Adipocyte (in vitro differentiated cells): ENCODE measurements at regions not wholly inside any gene's neighbourhood (a gene's known extent, or its start where the extent isn't known, plus 50 kb on each side); places are given as distances from the start of the nearest gene placed in this dataset.
"Not testable (repeated sequence)": the region's sequence is repeated elsewhere in the genome, so short reads cannot be mapped to it uniquely, and the experiment has no call there.

ENCODE experiments used
- DNase-seq: peaks from one replicate; pipeline ENCODE4 v3.0.0-alpha.2; 2015; ENCODE audit warnings: low read depth
- H3K27me3 ChIP-seq: replicated peaks from 2 replicates; pipeline ENCODE4 v1.7.0; 2013; ENCODE audit warnings: mild to moderate bottlenecking, low read length, moderate library complexity; ENCODE audit not compliant: control insufficient read depth, insufficient read depth
- H3K36me3 ChIP-seq: 2 replicates; pipeline ENCODE4 v1.7.0; 2013; ENCODE audit warnings: low read length, mild to moderate bottlenecking, moderate library complexity; ENCODE audit not compliant: control insufficient read depth, insufficient read depth, severe bottlenecking
- H3K4me1 ChIP-seq: 2 replicates; pipeline ENCODE4 v1.7.0; 2013; ENCODE audit warnings: mild to moderate bottlenecking, low read length, moderate library complexity; ENCODE audit not compliant: control insufficient read depth, insufficient read depth
- H3K4me3 ChIP-seq: 2 replicates; pipeline ENCODE4 v1.7.0; 2013; ENCODE audit warnings: mild to moderate bottlenecking, low read length, moderate library complexity
- H3K9ac ChIP-seq: 2 replicates; pipeline ENCODE4 v1.7.0; 2013; ENCODE audit warnings: mild to moderate bottlenecking, low read length, moderate library complexity
- H3K9me3 ChIP-seq: 2 replicates; pipeline ENCODE4 v1.7.0; 2013; ENCODE audit warnings: mild to moderate bottlenecking, low read length, moderate library complexity; ENCODE audit not compliant: control insufficient read depth

- no peak for DNase-seq
- Histone ChIP-seq H3K4me1 (no peaks in the 10 kb centered on the region), H3K4me3 (no peak overlapping the region), H3K36me3 (no peaks in the 10 kb centered on the region), H3K9ac (no peak overlapping the region), H3K27me3 (no peaks in the 10 kb centered on the region), H3K9me3 (no peaks in the 10 kb centered on the region)
Measured at GRCh38 chr6:51153109-51153508, 334.4 kb downstream of the TFAP2B start.

- H3K36me3 ChIP-seq: not testable (repeated sequence)
Measured at GRCh38 chr6:51154925-51155324, 336.3 kb downstream of the TFAP2B start.

GRCh38 chr6:51159260-51159659 lies 340.6 kb downstream of the TFAP2B start:
- not testable (repeated sequence) for H3K36me3 ChIP-seq, H3K9ac ChIP-seq, H3K27me3 ChIP-seq, H3K4me3 ChIP-seq, H3K4me1 ChIP-seq, H3K9me3 ChIP-seq, DNase-seq

More at GRCh38 chr6:51154925-51155324, 336.3 kb downstream of the TFAP2B start:
- not testable (repeated sequence) for H3K4me1 ChIP-seq, H3K9ac ChIP-seq, H3K9me3 ChIP-seq, H3K4me3 ChIP-seq, DNase-seq, H3K27me3 ChIP-seq

- Histone ChIP-seq H3K4me3 (no peak overlapping the region), H3K27me3 (no peaks in the 10 kb centered on the region), H3K36me3 (no peaks in the 10 kb centered on the region), H3K9ac (no peak overlapping the region), H3K9me3 (peaks cover 8% of the 10 kb centered on the region), H3K4me1 (no peaks in the 10 kb centered on the region)
- DNase-seq: no peak
Measured at GRCh38 chr6:51161752-51162151, 343.1 kb downstream of the TFAP2B start.

GRCh38 chr6:51163843-51164529 lies 345.3 kb downstream of the TFAP2B start:
- no peak overlapping the region for H3K4me3 ChIP-seq
- H3K4me1 ChIP-seq: no peaks in the 10 kb centered on the region
- no peaks in the 10 kb centered on the region for H3K36me3 ChIP-seq
- no peak overlapping the region for H3K9ac ChIP-seq
- no peak for DNase-seq
- H3K9me3 ChIP-seq: peaks cover 8% of the 10 kb centered on the region
- no peaks in the 10 kb centered on the region for H3K27me3 ChIP-seq

- no peaks in the 10 kb centered on the region for H3K36me3 ChIP-seq
- no peak overlapping the region for H3K9ac ChIP-seq
- H3K9me3 ChIP-seq: peaks cover 8% of the 10 kb centered on the region
- no peak for DNase-seq
- no peaks in the 10 kb centered on the region for H3K4me1 ChIP-seq
- no peaks in the 10 kb centered on the region for H3K27me3 ChIP-seq
- H3K4me3 ChIP-seq: no peak overlapping the region
Measured at GRCh38 chr6:51166914-51167313, 348.2 kb downstream of the TFAP2B start.

GRCh38 chr6:51167468-51167867 lies 348.8 kb downstream of the TFAP2B start:
- Histone ChIP-seq H3K27me3 (no peaks in the 10 kb centered on the region), H3K4me1 (no peaks in the 10 kb centered on the region), H3K4me3 (no peak overlapping the region), H3K9ac (no peak overlapping the region), H3K36me3 (no peaks in the 10 kb centered on the region), H3K9me3 (peaks cover 8% of the 10 kb centered on the region)
- no peak for DNase-seq

- no peaks in the 10 kb centered on the region for H3K4me1 ChIP-seq
- no peaks in the 10 kb centered on the region for H3K9me3 ChIP-seq
- no peak for DNase-seq
- no peaks in the 10 kb centered on the region for H3K27me3 ChIP-seq
- no peaks in the 10 kb centered on the region for H3K36me3 ChIP-seq
- H3K4me3 ChIP-seq: no peak overlapping the region
- H3K9ac ChIP-seq: no peak overlapping the region
Measured at GRCh38 chr6:51182827-51183226, 364.2 kb downstream of the TFAP2B start.

GRCh38 chr6:51184046-51184445 lies 365.4 kb downstream of the TFAP2B start:
- no peak for DNase-seq
- no peaks in the 10 kb centered on the region for H3K36me3 ChIP-seq
- no peak overlapping the region for H3K9ac ChIP-seq

GRCh38 chr6:51193163-51193562 lies 374.5 kb downstream of the TFAP2B start:
- DNase-seq, H3K4me3 ChIP-seq, H3K27me3 ChIP-seq, H3K9ac ChIP-seq, H3K36me3 ChIP-seq, H3K4me1 ChIP-seq, H3K9me3 ChIP-seq: not testable (repeated sequence)

More at GRCh38 chr6:51184046-51184445, 365.4 kb downstream of the TFAP2B start:
- Histone ChIP-seq H3K4me3 (no peak overlapping the region), H3K9me3 (no peaks in the 10 kb centered on the region), H3K27me3 (no peaks in the 10 kb centered on the region), H3K4me1 (no peaks in the 10 kb centered on the region)

GRCh38 chr6:51199105-51199552 lies 380.5 kb downstream of the TFAP2B start:
- no peak for DNase-seq

GRCh38 chr6:51199733-51200260 lies 381.1 kb downstream of the TFAP2B start:
- Histone ChIP-seq H3K4me1 (no peaks in the 10 kb centered on the region), H3K4me3 (no peak overlapping the region), H3K36me3 (no peaks in the 10 kb centered on the region), H3K9ac (no peak overlapping the region), H3K27me3 (no peaks in the 10 kb centered on the region), H3K9me3 (no peaks in the 10 kb centered on the region)
- no peak for DNase-seq

More at GRCh38 chr6:51199105-51199552, 380.5 kb downstream of the TFAP2B start:
- Histone ChIP-seq H3K4me1 (no peaks in the 10 kb centered on the region), H3K9ac (no peak overlapping the region), H3K36me3 (no peaks in the 10 kb centered on the region), H3K27me3 (no peaks in the 10 kb centered on the region), H3K4me3 (no peak overlapping the region), H3K9me3 (no peaks in the 10 kb centered on the region)
